ENCODE measurements at regions not wholly inside any gene's neighbourhood (a gene's known extent, or its start where the extent isn't known, plus 50 kb on each side); places are given as distances from the start of the nearest gene placed in this dataset.

DNA sequence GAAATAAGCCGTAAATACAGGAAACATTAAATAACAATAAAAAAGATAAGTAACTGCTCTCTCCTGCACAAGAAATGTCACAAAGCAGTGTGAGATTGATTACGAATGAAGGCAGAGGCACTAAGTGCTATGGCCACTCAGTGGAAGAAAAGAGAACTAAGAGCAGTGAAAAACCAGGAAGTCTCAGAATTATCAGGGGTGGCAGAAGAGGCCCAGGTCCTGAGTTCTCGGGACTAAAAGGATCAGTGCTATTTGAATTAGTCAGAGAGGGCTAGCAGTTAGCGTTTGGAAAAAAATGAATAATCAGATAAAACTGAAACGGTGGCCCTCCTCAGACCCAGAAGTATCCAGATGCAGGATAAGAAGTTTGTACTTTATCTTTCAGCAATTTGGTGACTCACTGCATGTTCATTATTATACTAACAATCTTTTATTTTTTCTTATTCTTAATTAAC is 367.1 kb downstream of the ZEB2 start:
- DNase-seq = no peak

GRCh38 chr2:144151851-144152250 is 368.1 kb downstream of the ZEB2 start:
- DNase-seq = no peak

GRCh38 chr2:144151405-144151804 is 368.5 kb downstream of the ZEB2 start:
- no peak for DNase-seq

DNA sequence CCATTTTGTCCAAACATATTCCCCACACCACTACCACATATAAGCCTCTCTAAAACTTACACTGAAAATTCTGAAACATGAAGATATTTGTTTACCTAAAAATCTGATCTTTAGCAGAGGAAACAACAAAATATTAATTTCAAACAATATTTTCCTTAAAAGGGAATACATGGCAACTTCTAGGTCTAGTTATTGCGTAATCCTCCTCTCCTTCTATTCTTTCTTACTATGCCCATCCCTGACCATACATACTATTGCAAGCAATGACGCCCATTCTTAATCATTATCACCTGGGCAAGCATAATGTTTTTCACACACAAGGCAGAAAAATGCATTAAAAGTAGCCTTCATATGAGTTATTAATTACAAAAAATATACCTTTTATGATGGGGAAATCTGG is 372.6 kb downstream of the ZEB2 start:
- DNase-seq = no peak

GRCh38 chr2:144146876-144147275 is 373.0 kb downstream of the ZEB2 start:
- no peak for DNase-seq

- DNase-seq = no peak
These were observed 373.8 kb downstream of the ZEB2 start for GRCh38 chr2:144146076-144146475.

DNA sequence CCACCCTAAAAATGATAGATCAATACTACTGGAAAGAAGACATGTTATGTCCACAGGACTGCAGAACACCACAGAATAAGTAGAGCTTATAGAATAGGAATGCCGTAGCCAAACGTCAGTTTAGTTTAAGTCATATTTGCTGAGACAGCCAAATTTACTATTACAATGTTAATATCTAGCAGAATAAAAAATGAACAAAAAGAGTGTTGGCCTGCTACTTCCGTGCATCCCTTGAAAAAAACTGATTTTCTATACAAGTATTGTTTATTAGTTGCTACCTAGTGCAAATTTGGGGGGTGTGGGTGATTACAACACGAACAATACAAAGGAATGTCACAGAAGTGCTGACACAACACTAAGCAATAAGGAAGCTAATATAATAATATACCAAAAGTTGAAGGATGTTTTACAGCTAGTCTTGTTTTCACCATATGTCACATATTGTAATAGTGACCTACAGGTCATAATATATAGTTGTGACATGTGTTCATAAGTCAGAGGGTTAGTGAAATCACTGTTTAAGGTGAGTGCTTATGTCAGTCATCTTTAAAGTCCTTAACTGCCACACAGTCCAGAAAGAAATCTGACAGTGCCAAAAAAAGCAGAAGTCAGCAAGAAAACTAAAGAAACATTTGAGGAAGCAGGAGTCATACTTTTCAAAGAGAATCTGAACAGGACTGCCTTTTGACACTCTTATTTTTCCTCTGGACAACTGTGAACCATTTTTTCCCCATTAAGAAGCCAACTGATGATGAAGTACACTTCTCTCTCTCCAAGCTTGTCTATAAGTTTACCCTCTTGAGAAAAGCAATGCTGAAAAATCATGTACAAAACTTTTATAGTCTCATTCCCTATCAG is 376.4 kb downstream of the ZEB2 start:
- DNase-seq = no peak

DNA sequence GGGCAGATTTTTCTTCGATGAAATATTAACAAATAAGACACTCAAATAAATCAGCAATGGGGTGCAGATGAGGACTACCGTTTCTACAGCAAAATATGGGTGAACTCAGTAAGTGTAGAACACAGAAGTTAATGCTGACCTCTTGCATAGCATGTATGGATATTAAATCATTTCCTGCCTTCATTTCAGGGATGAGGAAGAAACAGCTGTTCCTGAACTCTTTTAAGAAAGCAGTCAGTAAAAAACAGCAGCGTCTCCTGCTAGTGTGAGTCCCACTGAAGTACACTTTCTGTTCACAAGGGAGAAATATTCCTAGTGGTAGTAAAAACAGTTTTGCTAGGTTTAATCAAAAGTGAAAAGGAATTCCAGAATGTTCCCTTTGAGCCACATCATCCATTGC is 379.0 kb downstream of the ZEB2 start:
- no peak for DNase-seq

GRCh38 chr2:144137705-144138428 is 382.1 kb downstream of the ZEB2 start:
- no peak for DNase-seq

- no peak for DNase-seq
These were observed 382.6 kb downstream of the ZEB2 start for GRCh38 chr2:144137272-144137671.

DNA sequence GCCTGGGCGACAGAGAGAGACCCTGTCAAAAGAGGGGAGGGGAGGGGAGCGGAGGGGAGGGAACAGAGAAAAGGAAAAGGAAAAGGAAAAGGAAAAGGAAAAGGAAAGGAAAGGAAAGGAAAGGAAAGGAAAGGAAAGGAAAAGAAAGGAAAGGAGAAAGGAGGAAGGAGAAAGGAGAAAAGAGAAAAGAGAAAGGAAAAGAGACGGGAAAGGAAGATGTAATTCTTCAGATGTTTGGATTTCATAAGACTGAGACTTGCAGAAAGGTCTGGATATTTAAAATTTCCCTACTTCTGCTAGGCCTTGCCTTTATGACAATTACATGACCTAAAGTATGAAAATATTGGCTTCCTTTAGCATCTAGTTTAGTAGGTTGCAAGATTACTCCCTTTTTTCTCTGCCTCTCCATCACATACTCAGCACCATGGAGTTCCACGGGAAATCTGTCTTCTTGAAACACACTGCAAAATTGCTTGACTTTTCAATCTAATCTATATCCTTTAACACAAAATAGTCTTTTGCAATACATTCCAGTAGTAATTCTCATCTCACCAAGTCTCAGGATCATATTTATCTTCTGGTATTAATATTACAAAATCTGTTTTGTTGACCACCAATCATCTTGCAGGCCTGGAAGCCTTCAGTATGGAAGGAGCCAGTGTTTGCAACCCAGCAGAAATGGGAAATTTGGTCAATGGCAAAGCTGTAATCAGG is 383.5 kb downstream of the ZEB2 start:
- no peak for DNase-seq

DNA sequence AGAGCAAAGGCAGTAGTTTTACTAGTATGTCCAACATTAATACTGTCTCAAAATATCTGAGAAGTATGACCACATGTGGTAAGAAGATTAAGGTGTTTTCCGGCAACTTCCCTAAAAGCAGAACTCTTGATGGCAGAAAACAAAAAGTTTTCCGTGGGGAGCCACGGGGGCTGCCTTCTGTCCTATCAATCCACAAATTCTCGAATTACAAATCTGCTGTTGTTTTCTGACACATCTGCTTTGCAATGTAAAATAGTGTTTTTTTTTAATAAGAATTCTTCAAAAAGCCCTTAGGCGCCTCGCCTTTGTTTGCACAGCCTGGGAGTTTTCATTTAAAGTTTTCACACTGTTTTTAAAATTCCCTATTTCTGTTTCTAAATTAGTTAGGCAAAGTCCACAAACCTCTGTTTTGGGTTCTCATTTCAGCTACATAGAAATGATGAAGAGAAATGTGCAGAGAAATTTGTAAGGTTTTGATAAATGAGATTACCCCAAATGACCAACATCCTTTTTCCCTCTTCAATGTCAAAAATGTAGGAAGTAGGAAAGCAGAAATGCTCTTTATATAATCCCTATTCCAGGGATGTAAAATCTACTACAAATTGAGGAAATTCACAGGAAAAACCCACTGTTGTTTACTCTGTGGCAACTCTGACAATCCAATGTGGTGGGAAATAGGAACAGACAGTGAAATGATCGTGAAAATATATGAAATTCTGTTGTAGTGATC is 385.8 kb downstream of the ZEB2 start:
- no peak for DNase-seq

- no peak for DNase-seq
These were observed 387.6 kb downstream of the ZEB2 start for GRCh38 chr2:144132357-144132756.

DNA sequence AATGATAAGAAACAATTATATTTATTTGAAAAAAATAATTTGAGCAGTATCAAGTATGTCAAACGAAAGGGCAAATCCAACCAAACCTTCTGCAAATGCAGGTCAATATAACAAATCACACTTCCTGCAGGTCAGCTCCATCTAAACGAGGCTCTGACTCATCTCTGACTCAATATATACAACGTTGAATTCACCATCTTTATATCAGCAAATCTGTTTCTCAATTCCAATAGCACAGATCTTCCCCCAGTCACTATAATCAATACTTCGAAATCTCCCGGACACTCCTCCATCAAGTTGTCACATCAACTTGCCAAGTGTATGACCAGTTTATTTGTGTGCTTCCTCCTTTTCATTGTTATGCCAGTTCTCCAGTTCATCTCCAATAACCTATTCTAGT is 388.9 kb downstream of the ZEB2 start:
- DNase-seq = peak; percentile 38

GRCh38 chr2:144130551-144130950 is 389.4 kb downstream of the ZEB2 start:
- DNase-seq = no peak

- peak; percentile 63 for DNase-seq
These were observed 391.7 kb downstream of the ZEB2 start for GRCh38 chr2:144128130-144128746.

DNA sequence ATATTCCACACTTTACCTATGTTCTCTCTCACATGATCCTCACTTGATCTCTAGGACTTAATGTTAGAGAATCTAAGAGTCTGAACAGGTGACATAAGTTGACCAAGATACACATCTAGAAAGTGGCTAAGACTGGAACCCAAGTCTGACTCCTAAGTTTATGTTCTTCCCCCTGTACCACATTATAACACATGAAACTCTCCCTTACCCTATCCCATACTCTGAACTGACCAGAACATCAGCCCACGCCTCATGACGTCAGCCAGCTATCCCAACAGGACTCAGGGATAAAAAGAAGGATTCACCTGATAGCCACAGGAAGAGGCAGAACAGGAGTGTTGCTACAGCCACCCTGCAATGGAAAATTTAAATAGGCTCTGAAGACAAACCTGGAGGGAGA is 392.2 kb downstream of the ZEB2 start:
- DNase-seq = peak; percentile 18

GRCh38 chr2:144126302-144126701 is 393.6 kb downstream of the ZEB2 start:
- DNase-seq = peak; percentile 29

DNA sequence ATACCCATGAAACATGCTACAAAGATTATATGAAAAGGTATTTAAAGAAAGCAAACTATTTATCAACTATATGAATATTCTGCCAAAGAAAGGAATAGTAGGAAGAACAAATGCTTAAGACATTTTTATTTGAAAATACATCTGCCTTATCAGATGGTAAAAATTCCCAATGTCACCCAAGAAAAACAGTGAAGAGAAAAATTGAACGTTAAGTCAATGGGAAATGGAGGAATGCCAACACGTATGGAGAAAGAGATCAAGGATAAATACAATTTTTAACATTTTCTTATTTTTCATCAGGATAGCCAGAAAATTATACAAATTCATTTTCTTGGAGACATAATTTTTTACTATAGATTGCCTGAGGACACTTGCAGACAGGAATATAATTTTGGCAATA is 394.2 kb downstream of the ZEB2 start:
- DNase-seq = no peak

- DNase-seq = no peak
These were observed 395.0 kb downstream of the ZEB2 start for GRCh38 chr2:144124882-144125281.

DNA sequence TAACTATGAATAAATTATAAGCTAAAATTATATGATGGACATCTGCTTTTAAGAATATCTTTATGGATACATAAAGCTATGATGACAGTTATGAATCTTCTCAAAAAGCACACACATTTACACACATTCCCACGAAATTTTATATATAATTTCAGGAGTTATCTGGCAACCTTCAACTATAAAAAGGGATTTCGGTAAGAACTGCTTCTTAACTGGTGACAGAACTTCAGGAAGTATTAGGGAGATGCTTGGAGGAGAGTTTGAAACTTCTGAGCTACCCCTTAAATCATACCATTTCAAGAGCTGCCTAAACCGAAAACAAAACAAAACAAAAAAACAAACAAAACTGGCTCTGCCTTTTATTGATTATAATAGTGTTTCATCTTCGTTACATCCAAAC is 399.4 kb downstream of the ZEB2 start:
- DNase-seq = no peak

DNA sequence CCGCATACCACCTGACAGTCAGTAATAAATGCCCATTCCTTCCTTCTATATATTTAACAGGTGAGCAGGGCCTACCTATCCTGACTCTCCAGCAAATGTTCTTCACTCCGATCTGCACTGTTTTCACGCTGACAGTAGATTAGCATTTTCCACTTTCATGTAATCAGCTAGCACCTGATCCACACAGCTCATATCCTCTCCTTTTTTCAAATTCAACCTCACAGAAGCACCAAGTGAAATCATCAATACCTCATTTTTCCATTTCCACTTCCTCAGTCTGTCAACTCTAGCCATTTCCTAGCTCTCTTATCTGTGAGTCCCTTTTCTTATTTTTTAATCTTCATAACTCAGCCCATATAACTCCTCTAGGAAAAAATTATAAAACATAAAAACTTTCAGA is 402.8 kb downstream of the ZEB2 start:
- peak; percentile 42 for DNase-seq

All from activated CD4-positive, alpha-beta T cell treated with anti-CD3 and anti-CD28 coated beads, Interleukin-10, Interleukin-2, amounts not matched to agents 100 ng/mL and 50 ng/mL, durations not matched to agents 16 hours and 8 hours (primary cell).